Parathyroid adenoma (tissue), 2 donors: ENCODE measurements at regions not wholly inside any gene's neighbourhood (a gene's known extent, or its start where the extent isn't known, plus 50 kb on each side); places are given as distances from the start of the nearest gene placed in this dataset.
A peak's percentile ranks its signal among the peaks of the same experiment; 100 is the strongest.

Experiments
- H2AFZ ChIP-seq: fragments of 300-600 bp; sonication (generic); one replicate; pipeline ENCODE4 v1.7.0; 2017; ENCODE audit warnings: antibody characterized with exemption, mild to moderate bottlenecking
- H3K27ac ChIP-seq: fragments of 300-600 bp; sonication (generic); one replicate; pipeline ENCODE4 v1.7.0; 2017
- H3K27me3 ChIP-seq: fragments of 300-600 bp; sonication (generic); one replicate; pipeline ENCODE4 v1.7.0; 2017; ENCODE audit warnings: low read length; ENCODE audit not compliant: control insufficient read depth, insufficient read depth
- H3K36me3 ChIP-seq: fragments of 300-600 bp; sonication (generic); one replicate; pipeline ENCODE4 v1.7.0; 2017; ENCODE audit warnings: low read length; ENCODE audit not compliant: control insufficient read depth, insufficient read depth
- H3K4me1 ChIP-seq: fragments of 300-600 bp; sonication (generic); one replicate; pipeline ENCODE4 v1.7.0; 2017; ENCODE audit warnings: control low read depth
- H3K4me2 ChIP-seq: fragments of 300-600 bp; sonication (generic); one replicate; pipeline ENCODE4 v1.7.0; 2017; ENCODE audit warnings: low read length
- H3K4me3 ChIP-seq: fragments of 300-600 bp; sonication (generic); one replicate; pipeline ENCODE4 v1.7.0; 2017; ENCODE audit warnings: low read depth, low read length
- H3K79me2 ChIP-seq: fragments of 300-600 bp; sonication (generic); one replicate; pipeline ENCODE4 v1.7.0; 2017; ENCODE audit warnings: control low read depth
- H3K9ac ChIP-seq: fragments of 300-600 bp; sonication (generic); one replicate; pipeline ENCODE4 v1.7.0; 2017; ENCODE audit warnings: mild to moderate bottlenecking
- H3K9me3 ChIP-seq: fragments of 300-600 bp; sonication (generic); one replicate; pipeline ENCODE4 v1.7.0; 2017; ENCODE audit warnings: low read length; ENCODE audit not compliant: control insufficient read depth
- CTCF ChIP-seq: fragments of 300-600 bp; sonication (generic); IDR thresholded peaks from one replicate; pipeline ENCODE4 v1.7.0; 2017; ENCODE audit warnings: antibody characterized with exemption, mild to moderate bottlenecking
- donor health status: primary hyperparathyroidism.

GRCh38 chr11:104803776-104804175 lies 94.5 kb downstream of the CASP12 start:
- no peaks in the 10 kb centered on the region for H3K4me1 ChIP-seq
- no peak overlapping the region for H3K27ac ChIP-seq
- H3K9ac ChIP-seq, result no peak overlapping the region
- H3K4me3 ChIP-seq, result no peak overlapping the region
- no peak overlapping the region for H3K4me2 ChIP-seq
- TF ChIP-seq CTCF, result no peak
- no peaks in the 10 kb centered on the region for H3K79me2 ChIP-seq
- no peaks in the 10 kb centered on the region for H3K27me3 ChIP-seq
- no peaks in the 10 kb centered on the region for H3K36me3 ChIP-seq
- no peak overlapping the region for H2AFZ ChIP-seq
- H3K9me3 ChIP-seq, result no peaks in the 10 kb centered on the region

GRCh38 chr11:104799251-104799650 lies 99.0 kb downstream of the CASP12 start:
- no peak overlapping the region for H3K9ac ChIP-seq
- no peak for TF ChIP-seq CTCF
- no peak overlapping the region for H3K4me2 ChIP-seq
- H3K27ac ChIP-seq, result no peak overlapping the region
- no peaks in the 10 kb centered on the region for H3K27me3 ChIP-seq
- no peaks in the 10 kb centered on the region for H3K36me3 ChIP-seq
- no peak overlapping the region for H2AFZ ChIP-seq
- no peaks in the 10 kb centered on the region for H3K4me1 ChIP-seq
- H3K9me3 ChIP-seq, result no peaks in the 10 kb centered on the region
- no peaks in the 10 kb centered on the region for H3K79me2 ChIP-seq
- H3K4me3 ChIP-seq, result no peak overlapping the region

- H3K27me3 ChIP-seq, result no peaks in the 10 kb centered on the region
- H3K27ac ChIP-seq, result no peak overlapping the region
- H3K4me3 ChIP-seq, result no peak overlapping the region
- no peak overlapping the region for H3K9ac ChIP-seq
- H3K4me1 ChIP-seq, result no peaks in the 10 kb centered on the region
- peak overlapping the region; percentile 38 for H2AFZ ChIP-seq
- H3K4me2 ChIP-seq, result peak overlapping the region; percentile 26
- H3K79me2 ChIP-seq, result no peaks in the 10 kb centered on the region
- TF ChIP-seq CTCF, result no peak
- no peaks in the 10 kb centered on the region for H3K9me3 ChIP-seq
- H3K36me3 ChIP-seq, result no peaks in the 10 kb centered on the region
Observed at GRCh38 chr11:104798789-104799188, 99.5 kb downstream of the CASP12 start.

- no peak overlapping the region for H3K27ac ChIP-seq
- H3K4me1 ChIP-seq, result no peaks in the 10 kb centered on the region
- no peak for TF ChIP-seq CTCF
- no peaks in the 10 kb centered on the region for H3K27me3 ChIP-seq
- H3K79me2 ChIP-seq, result no peaks in the 10 kb centered on the region
- no peaks in the 10 kb centered on the region for H3K9me3 ChIP-seq
- no peak overlapping the region for H3K4me2 ChIP-seq
- no peaks in the 10 kb centered on the region for H3K36me3 ChIP-seq
- H2AFZ ChIP-seq, result no peak overlapping the region
- no peak overlapping the region for H3K4me3 ChIP-seq
- H3K9ac ChIP-seq, result no peak overlapping the region
Observed at GRCh38 chr11:104796301-104796700, 102.0 kb downstream of the CASP12 start.

- Histone ChIP-seq H3K27ac (no peak overlapping the region), H3K9ac (no peak overlapping the region), H3K9me3 (no peaks in the 10 kb centered on the region), H3K4me3 (no peak overlapping the region), H3K36me3 (no peaks in the 10 kb centered on the region), H2AFZ (no peak overlapping the region), H3K4me2 (no peak overlapping the region), H3K79me2 (no peaks in the 10 kb centered on the region), H3K27me3 (no peaks in the 10 kb centered on the region), H3K4me1 (no peaks in the 10 kb centered on the region)
- TF ChIP-seq CTCF, result no peak
Observed at GRCh38 chr11:104795501-104796213, 102.6 kb downstream of the CASP12 start.
